ENCODE measurements at regions not wholly inside any gene's neighbourhood (a gene's known extent, or its start where the extent isn't known, plus 50 kb on each side); places are given as distances from the start of the nearest gene placed in this dataset.
"Not testable (repeated sequence)": the region's sequence is repeated elsewhere in the genome, so short reads cannot be mapped to it uniquely, and the experiment has no call there.

DNA sequence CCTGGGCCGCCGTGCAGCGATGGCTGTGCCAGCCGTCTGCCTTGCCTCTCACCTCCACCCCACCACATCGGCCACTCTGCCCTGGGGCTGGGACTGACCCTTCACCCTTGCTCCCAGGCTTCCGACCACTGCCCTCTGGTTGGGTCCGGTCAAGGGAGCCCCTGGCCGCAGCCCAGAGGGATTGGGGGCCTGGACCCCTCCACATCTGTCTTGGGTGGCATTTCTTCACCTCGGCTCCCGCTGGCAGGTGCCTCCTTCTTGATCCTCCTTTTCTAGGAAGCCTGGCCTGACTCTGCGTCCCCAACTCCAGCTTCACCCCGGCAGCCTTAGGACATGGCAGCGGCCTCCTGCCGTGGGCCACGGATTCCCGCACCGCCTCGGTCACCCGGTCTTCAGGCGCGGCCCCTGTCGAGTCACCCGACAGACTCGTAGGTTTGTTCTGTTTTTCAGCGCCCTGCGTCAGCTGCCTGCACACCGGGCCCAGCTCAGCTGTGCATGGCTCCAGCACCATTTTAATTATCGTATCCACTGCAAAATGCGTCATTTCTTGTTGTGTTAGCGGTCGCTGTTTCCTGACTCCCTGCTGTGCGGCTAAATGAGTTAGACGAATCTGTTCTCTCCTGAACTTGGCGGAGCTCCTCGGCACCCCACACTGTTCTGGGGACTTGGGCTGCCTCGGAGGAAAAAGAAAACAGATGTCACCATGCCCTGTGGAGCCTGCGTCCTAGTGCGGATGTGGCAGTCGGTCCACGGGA, 124.0 kb downstream of the FAM53A start:
- no peak for FAIRE-seq

DNA sequence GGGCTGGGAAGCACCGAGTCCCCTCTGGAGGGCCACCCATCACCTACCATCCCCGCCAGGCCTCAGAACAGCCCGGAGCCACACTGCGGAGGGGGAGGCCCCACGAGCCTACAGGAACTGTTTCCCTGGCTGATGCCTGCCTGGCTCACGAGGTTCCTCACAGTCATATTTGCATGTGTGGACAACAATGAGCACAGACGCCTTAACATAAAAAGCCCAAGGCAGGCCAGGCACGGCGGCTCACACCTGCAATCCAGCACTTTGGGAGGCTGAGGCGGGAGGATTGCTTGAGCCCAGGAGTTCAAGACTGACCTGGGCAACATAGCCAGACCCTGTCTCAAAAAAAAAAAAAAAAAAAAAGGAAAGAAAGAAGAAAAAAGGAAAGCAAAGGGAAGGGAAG, 125.9 kb downstream of the FAM53A start:
- no peak for FAIRE-seq

DNA sequence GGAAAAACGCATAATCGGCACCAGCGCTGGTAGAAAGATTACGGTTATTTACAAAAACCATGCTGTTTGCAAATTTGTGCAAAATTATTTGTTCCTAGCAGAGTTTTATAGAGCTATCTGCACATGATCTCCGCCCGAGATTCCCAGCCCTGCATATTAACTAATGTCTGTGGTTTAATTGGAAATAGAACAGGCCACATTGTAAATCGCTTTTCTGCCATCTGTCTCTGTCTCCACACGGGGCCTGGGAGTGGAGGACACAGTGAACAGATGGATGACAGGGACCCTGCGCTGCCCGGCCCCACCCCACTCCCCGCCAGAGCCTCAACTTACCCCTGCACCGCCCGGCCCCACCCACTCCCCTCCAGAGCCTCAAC, 126.9 kb downstream of the FAM53A start:
- no peak for FAIRE-seq

DNA sequence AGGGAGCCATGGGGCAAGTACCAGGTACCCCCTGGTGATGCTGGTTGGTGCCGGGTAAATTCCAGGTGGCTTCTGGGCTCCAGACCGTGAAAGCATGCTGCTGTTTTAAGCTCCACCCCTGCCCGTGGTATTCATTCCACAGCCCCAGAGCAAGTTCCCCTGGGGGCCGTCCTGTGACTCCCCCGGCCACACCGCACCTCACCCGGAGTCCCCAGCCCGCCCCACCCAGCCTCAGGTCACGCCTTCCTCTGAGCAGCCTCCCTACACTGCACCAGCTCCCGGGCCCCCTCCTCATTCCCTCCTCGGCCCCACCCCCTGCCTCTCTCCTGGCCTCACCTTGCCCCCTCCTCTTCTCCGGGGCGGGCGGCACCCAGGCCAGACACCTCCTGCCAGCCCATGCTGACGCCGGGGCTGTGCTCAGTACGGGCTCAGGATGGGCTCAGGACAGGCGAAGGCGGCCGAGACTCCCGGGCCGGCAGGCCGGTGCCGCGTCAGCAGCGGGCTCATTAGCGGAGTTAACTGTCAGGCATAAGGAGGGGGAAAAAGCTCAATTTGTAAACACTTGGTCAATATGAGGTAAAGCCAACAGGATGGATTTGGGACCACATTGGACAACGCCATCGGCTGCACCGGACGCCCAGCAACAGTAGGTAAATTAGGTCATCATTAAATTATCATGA, 127.4 kb downstream of the FAM53A start:
- FAIRE-seq: no peak

DNA sequence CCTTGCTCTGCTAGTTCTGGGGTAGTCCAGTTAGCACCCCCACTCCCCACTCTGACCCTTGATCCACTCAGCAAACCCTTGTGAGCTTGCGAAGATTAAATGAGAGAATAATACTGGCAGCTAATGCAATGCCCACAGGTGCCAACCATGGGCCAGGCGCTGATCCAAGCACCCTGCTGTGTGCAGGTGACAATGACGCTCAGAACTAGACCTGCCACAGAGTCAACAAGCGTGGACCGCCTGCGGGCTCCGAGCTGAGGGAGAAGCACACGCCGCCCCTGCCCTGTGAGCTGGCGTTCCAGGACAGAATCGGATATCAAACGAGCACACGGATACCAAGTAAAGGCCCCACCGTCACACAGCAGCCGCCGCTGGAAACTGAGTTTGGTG, 129.2 kb downstream of the FAM53A start:
- no peak for FAIRE-seq

DNA sequence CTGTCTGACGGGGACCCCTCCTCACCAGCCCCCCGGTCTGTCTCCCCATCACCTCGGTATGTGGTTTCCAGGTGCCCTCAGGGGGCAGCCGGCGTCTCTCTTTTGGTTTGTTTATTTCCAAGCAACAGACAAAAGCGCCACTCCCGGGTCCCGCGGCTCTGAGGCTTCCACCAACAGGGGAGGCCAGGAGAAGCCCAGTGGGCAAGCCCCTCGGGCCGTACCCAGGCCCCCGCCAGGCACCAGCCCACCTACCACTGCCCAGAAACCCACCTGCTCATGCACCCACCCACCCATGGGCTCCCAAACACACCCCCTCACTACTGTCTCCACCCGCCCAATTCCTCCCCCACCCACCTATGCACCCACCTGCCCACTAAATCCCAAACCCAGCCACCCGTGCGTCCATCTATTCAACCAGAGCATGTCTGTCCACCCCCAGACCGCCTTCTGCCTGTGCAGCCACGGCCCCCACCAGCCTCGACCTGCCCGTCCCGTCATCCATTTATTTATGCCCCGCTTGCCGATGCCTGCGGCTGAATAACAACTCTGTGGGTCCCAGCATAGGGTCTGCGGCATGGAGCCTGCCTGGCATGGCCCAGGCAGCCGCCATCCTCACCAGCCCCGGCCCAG, 129.8 kb downstream of the FAM53A start:
- FAIRE-seq: no peak

DNA sequence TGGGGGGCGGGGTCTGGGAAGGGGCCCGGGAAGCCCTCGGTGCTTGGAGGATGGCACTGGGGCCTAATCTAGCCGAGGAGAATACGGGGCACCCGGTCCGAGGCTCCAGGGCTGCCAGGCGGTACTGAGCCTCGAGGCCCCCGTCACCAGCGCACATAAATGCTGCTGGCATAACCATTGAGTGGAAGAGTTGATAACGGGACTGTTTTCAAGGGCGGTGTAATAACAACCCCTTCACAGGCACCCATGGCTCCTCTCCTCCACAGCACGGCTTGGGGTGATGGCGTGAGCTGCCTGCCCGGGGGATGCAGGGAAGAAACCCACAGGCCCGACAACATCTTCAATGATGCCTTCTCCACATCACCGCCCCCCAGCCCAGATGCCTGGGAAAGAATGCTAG, 130.7 kb downstream of the FAM53A start:
- no peak for FAIRE-seq

DNA sequence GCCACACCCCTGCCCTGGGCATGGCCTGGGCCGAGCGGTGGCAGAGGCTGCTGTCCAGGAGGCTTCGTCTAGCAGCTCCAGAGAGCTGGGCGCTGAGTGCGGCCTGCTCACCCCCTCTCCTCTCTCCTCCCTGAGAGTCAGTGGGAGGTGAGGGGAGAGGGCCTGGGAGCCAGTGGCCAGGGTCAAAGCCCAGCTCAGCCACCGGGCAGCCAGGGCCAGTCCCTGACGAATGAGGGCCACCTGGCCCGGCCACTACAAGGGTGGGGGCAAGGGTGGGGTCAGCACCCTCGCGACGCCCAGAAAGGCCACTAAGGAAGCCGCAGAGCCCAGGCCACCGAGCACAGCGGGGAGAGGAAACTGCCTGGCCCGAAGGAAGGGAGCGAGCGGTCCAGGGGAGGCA, 131.7 kb downstream of the FAM53A start:
- no peak for FAIRE-seq

DNA sequence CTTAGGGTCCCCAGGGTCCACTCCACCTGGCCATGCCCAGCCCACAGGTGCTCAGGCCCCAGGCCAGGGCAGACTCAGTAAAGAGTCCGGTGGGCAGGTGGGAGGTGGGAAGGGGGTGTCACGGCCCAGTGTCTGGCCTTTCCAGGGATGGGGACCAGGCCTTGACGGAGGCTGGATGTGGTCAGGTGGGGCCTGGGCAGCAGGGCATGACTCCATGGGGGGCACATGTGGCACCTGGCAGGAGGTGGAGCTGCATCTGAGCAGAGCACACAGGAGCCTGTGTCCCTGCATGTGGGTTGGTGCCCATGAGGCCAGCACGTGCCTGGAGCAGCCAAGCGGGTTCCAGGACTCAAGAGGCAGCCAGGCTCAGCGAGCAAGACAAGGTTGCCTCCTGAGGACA, 132.9 kb downstream of the FAM53A start:
- FAIRE-seq: no peak

DNA sequence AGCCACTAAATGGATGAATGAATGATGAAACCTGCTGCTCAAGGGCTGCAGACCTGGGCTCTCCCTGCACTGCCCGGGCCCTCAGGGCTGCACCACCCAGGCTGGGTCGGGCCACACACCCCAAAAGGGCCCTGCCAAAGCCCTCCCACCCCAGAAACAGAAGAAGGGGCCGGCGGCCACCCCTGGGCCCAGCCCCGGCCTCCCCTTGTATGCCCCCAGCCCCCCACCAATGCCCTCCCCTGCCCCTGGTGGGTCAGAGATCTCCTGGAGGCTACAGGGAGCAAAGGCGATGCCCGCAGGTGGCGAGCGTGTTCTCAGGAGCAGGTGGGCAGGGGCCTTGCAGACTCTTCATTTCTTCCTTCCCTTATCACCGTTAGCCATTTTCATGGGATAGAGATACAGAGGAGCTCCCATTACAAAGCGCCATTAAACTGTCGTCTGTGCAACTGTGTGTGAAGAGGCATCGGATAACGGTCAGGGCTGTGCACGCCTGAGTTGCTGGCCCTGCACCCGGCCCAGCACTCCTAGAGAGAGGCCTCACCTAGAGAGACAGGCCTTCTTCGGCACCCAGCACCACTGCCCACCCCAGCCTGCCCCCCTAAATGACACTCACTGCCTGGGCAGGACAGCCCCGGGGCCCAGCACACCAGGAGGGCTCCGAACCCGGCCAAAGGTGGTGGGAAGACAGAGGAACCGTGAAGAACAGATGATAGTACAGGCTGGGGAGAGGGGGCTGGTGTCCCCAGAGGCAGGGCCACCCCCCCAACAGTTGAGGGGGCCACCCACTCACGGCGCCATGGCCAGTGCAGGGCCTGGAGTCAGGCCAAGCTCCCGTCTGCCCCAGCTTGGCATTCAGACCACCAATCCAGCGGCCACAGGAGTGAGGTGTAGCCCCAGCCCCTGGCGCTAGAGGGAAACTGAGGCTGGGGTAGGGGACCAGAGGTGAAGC, 133.7 kb downstream of the FAM53A start:
- FAIRE-seq: no peak

DNA sequence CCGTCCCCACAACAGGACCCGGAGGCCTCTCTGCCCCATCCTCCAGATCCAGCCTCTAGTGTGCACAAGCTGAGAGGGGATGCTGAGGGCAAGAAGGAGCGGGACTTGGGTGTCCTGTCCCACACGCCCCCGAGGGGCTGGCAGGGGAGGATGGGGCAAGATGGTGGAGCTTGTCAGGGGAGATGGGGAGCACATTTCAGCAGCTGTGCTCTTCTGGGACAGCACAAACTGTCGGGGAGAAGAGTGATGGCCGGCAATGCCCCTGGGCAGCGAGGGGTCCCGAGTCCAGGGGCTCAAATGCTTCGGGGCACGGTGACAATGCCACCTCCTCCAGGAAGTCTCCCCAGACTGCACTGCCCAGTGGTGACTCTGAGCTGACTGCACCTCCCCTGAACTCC, 134.5 kb downstream of the FAM53A start:
- no peak for FAIRE-seq

DNA sequence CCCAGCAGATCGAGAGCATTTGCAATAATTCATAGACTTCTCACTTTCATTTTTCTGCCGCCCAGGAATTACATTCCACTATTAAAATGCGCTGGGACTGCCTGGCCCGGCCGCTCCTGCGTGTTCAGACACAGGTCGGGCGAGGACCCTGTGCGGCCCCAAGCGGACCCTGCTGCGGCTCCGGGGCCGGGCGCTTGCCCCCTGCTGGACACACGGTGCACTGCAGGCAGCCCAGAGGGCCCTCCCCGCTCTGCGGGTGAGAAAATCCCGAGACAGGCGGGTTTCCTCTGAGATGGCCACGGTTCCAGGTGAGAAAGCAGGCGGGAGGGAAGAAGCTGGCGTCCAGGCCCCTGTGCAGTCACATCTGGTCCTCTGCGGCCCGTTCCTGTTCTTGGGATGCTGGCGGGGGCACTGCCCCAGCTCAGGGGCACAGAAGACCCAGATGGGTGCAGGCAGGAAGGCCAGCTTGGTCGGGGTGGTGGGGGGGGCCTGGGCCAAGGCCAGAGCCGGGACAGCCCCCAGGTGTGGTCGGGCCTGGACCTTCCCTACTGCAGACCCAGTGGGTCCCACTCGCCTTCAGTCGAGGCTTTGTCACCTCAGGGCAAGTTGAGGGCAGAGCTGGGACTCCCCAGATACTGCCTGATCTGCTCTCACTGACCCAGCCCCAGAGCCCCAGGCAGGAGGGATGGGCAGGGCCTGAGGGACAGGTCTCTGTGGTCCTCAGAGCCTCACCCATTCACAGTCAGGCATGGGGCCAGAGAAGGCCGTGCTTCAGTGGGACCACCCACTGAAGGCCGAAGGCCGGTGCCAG, 135.1 kb downstream of the FAM53A start:
- FAIRE-seq: not testable (repeated sequence)

DNA sequence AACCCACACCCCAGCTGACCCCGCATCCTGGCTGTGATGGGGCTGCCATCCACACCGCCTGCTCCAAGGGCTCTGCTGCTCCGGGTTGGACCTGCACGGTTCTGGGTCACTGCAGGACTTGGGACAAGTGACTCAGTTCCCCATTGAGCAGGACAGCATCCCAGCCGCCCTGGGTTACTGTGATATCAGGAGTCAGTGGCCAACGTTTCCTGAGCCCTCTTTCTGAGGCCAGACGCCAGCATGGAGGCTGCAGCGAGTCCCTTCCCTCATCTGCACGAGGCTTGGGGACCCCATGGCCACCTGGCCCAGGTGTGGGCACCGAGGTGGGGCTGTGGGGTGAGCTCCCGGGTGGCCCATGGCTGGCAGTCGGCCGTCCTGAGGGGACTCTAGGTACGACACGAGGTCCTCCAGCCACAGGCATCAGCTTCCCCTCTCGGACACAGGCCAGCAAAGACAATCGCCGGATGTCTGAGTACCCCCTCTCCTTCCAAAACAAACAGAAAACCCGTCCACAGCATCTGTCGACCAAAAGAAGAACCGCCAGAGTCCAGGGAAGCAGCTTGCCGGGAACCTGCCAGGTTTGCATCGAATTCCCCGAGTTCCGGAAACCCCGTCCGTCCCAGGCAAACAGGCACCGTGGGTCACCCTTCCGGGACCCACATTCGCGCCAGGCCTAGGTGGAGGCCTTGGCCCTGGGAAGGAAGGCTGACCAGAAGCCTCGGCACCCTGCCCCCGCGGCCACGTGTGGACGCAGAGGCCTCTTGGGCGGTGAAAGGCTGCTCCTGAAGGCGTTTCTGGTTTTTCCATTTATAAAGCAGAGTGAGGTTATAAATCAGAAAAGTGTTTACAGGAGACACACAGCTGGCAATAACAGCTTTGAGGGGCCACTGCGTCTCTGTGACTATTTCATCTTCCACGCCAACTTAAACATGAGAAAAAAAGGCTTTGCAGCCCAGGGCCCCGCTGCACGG, 136.0 kb downstream of the FAM53A start:
- FAIRE-seq: no peak

DNA sequence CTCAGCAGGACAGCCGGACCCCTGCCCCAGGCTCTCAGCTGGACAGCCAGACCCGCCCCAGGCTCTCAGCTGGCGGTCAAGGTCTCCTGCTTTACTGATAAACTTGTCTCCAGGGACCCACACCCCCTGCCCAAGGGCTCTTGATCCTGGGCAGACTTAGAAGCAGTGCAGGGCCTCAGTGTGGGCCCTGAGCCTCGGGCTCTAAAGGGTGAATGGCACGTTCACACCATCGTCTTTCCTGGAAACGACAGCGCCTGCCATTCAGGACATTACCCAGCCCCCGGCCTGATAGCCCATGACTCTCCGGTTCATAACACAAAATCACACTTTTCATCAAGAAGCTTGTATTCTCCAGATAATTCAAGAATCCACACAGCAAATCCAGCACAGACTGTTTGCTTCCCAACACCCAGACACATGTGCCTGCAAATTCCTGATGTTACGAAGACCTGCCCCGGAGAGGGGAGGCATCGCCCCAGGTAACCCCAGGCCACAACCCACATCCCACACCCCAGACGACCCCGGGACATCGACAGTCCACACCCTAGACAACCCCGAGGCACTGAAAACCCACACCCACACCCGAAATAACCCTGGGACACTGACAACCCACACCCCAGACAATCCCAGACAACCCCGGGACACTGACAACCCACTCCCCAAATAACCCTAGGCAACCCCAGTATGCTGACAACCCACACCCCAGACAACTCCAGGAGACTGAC, 136.8 kb downstream of the FAM53A start:
- no peak for FAIRE-seq

DNA sequence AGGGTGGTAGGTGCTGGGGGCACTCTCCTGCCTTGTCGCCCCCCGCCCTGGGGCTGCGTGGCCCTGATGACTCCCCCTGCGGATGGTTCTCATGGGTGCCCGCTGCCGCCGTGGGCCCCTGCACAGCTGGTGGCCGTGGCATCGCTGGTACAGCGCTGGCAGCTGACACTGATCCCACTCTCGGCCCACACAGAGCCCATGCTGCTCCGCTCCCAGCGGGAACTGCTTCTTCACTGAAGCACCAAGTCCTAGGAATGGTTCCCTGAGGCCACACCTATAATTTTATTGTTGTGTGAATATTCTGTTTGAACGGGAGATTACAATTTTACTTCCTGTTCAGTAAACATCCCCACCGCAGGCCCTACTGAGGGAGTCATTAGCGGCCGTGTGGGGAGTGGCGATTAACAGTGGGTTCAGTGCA, 138.6 kb upstream of the NKX1-1 start:
- no peak for FAIRE-seq

DNA sequence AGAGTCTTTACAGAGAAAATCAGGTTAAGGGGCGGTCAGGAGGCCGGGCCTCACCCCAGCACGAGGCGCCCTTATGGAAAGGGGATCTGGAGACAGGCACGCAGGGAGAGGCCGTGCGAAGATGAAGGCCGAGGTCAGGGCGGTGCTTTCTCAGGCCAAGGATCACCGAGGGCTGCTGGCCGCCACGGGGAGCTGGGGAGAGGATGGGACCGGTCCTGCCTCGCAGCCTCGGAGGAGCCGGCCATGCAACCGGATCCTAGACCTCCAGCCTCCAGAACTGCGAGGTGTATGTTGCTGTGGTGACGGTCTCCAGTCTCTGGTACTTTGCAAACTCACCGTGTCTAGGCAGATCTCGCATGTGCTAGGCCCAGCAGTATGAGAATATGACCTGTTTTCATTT, 138.2 kb upstream of the NKX1-1 start:
- FAIRE-seq: not testable (repeated sequence)

DNA sequence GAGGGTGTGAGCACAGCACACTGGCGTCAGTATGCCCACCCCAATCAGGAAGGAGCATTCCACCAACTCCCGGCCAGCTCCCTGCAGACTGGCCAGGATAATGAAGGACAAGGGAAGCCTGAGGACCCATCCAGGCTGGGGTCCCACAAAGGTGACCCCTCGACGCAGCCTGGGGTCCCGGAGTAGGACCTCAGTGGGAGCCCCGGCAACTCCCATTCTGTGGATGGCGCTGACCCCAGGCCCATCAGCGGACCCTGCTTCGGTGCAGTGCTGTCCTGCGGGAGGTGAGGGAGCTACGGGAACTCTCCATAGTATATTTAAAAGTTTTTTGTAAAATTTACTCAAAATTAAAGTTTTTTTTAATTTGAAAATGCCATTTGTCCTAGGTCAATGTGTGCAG, 137.7 kb upstream of the NKX1-1 start:
- no peak for FAIRE-seq

DNA sequence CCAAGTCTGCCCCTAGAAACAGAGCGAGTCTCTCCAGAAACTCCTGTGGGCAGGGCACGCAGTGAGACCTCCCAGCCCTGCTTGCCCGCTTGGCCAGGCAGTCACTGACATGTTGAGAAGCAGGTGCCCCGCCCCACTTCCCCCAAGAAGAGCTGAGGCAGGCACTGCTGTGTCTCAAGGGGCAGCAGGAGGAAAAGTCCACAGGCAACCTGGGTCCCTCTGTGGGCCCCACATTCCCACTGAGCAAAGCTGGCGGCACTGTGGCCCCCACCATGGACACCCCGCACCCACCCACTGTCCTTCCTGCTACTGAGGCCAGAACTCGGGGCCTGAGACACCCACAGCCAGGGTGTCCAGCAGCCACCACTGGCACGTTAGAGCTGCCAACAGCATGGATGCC, 137.3 kb upstream of the NKX1-1 start:
- no peak for FAIRE-seq

DNA sequence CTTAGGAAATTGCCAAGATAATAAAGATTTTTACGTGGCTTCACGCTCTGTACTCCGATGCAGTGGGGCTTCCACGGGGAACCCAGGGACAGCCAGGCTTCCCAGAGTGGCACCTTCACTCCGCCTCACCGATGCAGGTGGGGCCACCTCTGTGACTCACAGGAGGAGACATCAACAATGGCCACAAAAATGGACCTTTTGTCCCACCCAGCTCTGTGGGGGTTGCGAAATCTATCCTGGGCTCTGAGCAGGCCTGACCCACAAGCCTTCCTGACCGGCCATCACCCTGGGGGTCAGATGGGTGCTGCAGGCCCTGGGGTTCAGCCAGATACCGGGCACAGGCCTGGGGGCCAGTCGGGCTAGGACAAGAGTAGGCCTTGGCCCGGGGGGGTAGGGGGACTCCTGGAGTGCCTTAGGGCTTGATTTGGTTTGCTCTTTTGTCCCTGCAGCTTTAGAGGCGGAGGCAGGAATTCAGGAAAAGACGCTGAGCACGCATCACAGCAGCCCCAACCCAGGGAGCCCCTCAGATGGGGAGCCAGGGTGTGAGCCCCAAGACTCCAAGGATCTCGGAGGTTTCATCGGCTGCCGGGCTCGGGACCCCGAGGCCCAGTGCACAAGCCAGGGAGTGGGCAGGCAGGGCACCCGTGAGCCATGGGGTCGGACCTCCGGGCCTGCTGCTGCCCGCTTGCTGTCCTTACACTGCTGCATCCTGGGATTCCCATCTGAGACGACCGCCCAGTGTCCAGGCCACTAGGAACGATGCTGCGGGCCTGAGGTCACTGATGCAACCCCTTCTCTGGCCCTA, 136.5 kb upstream of the NKX1-1 start:
- no peak for FAIRE-seq

DNA sequence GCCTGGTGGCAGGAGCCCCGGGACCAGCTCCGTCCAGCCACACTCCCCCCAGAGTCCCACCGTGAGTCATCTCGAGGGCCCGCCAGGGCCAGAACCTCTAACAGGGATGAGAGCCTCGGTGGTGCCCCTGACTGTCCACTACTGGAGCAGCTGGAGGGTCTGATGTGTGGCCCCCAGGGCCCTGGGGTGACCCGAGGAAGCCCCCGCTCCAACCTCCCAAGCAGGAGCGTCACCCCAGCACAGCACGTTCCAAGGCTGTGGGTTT, 135.9 kb upstream of the NKX1-1 start:
- no peak for FAIRE-seq
